ENCODE measurements at regions not wholly inside any gene's neighbourhood (a gene's known extent, or its start where the extent isn't known, plus 50 kb on each side); places are given as distances from the start of the nearest gene placed in this dataset.

- no peaks in the 10 kb centered on the region for H3K27me3 ChIP-seq (ENCODE audit: control insufficient read depth in 3 of 3, insufficient read depth in 3 of 3, low read depth in 1 of 3, low read length in 3 of 3)
- no CpG with 5 or more reads among the region's 1 CpG for WGBS, 2 donors (ENCODE audit: extremely low coverage in 2 of 2, insufficient read length in 2 of 2, insufficient replicate concordance in 1 of 2)
- no peak overlapping the region for H3K23ac ChIP-seq (ENCODE audit: low read depth, low read length, poor library complexity)
- H3K4me1 ChIP-seq (ENCODE audit: control insufficient read depth in 2 of 2, insufficient read depth in 1 of 2, low read depth in 1 of 2, low read length in 2 of 2), result no peaks in the 10 kb centered on the region
- no peak overlapping the region for H2BK120ac ChIP-seq (ENCODE audit: low read depth, low read length)
- H3K9ac ChIP-seq (ENCODE audit: low read depth, low read length, poor library complexity), result no peak overlapping the region
- H4K91ac ChIP-seq (ENCODE audit: low read depth, low read length, poor library complexity), result no peak overlapping the region
- no peaks in the 10 kb centered on the region for H3K36me3 ChIP-seq (replicated peaks in 1 of 2; ENCODE audit: control insufficient read depth in 2 of 2, insufficient read depth in 2 of 2, low read length in 2 of 2)
- no peak overlapping the region for H3K14ac ChIP-seq (ENCODE audit: low read length)
- H3K4me2 ChIP-seq (ENCODE audit: insufficient read depth, low read length, poor library complexity, severe bottlenecking), result no peak overlapping the region
- H3K18ac ChIP-seq (ENCODE audit: low read length), result no peak overlapping the region
- H2BK12ac ChIP-seq (ENCODE audit: low read length), result no peak overlapping the region
- no peak overlapping the region for H2BK5ac ChIP-seq (ENCODE audit: low read length)
- no peak overlapping the region for H3K4ac ChIP-seq (ENCODE audit: low read length)
- H2AFZ ChIP-seq (ENCODE audit: low read length), result no peak overlapping the region
- H2AK5ac ChIP-seq (ENCODE audit: low read depth, low read length), result no peak overlapping the region
- no peak for DNase-seq (ENCODE audit: low spot score)
- H3K9me3 ChIP-seq (replicated peaks in 1 of 2; ENCODE audit: control insufficient read depth in 2 of 2, insufficient read depth in 1 of 2, low read depth in 1 of 2, low read length in 2 of 2), result no peaks in the 10 kb centered on the region
- H2BK15ac ChIP-seq (ENCODE audit: low read length), result no peak overlapping the region
- no peak overlapping the region for H4K8ac ChIP-seq (ENCODE audit: low read depth, low read length)
- H3K79me1 ChIP-seq (ENCODE audit: low read depth, low read length), result no peaks in the 10 kb centered on the region
- H3K4me3 ChIP-seq (ENCODE audit: low read length in 2 of 2), result no peak overlapping the region
- H3K27ac ChIP-seq (replicated peaks; ENCODE audit: low read length), result no peak overlapping the region
These were observed 283.7 kb upstream of the PROK2 start for GRCh38 chr3:72068621-72069020.

- no peak overlapping the region for H4K91ac ChIP-seq (ENCODE audit: low read depth, low read length, poor library complexity)
- no peak overlapping the region for H3K23ac ChIP-seq (ENCODE audit: low read depth, low read length, poor library complexity)
- H3K27me3 ChIP-seq (ENCODE audit: control insufficient read depth in 3 of 3, insufficient read depth in 3 of 3, low read depth in 1 of 3, low read length in 3 of 3), result no peaks in the 10 kb centered on the region
- no peaks in the 10 kb centered on the region for H3K79me1 ChIP-seq (ENCODE audit: low read depth, low read length)
- H2BK120ac ChIP-seq (ENCODE audit: low read depth, low read length), result no peak overlapping the region
- no peaks in the 10 kb centered on the region for H3K4me1 ChIP-seq (ENCODE audit: control insufficient read depth in 2 of 2, insufficient read depth in 1 of 2, low read depth in 1 of 2, low read length in 2 of 2)
- H3K9ac ChIP-seq (ENCODE audit: low read depth, low read length, poor library complexity), result no peak overlapping the region
- no peak overlapping the region for H2BK12ac ChIP-seq (ENCODE audit: low read length)
- no peak overlapping the region for H3K18ac ChIP-seq (ENCODE audit: low read length)
- H3K4ac ChIP-seq (ENCODE audit: low read length), result no peak overlapping the region
- H3K14ac ChIP-seq (ENCODE audit: low read length), result no peak overlapping the region
- no CpG with 5 or more reads among the region's 1 CpG for WGBS, 2 donors (ENCODE audit: extremely low coverage in 2 of 2, insufficient read length in 2 of 2, insufficient replicate concordance in 1 of 2)
- no peak overlapping the region for H2BK15ac ChIP-seq (ENCODE audit: low read length)
- H3K36me3 ChIP-seq (replicated peaks in 1 of 2; ENCODE audit: control insufficient read depth in 2 of 2, insufficient read depth in 2 of 2, low read length in 2 of 2), result no peaks in the 10 kb centered on the region
- H2AK5ac ChIP-seq (ENCODE audit: low read depth, low read length), result no peak overlapping the region
- H3K4me2 ChIP-seq (ENCODE audit: insufficient read depth, low read length, poor library complexity, severe bottlenecking), result no peak overlapping the region
- H3K4me3 ChIP-seq (ENCODE audit: low read length in 2 of 2), result no peak overlapping the region
- H3K27ac ChIP-seq (replicated peaks; ENCODE audit: low read length), result no peak overlapping the region
- H3K9me3 ChIP-seq (replicated peaks in 1 of 2; ENCODE audit: control insufficient read depth in 2 of 2, insufficient read depth in 1 of 2, low read depth in 1 of 2, low read length in 2 of 2), result no peaks in the 10 kb centered on the region
- DNase-seq (ENCODE audit: low spot score), result no peak
- no peak overlapping the region for H2AFZ ChIP-seq (ENCODE audit: low read length)
- no peak overlapping the region for H4K8ac ChIP-seq (ENCODE audit: low read depth, low read length)
- no peak overlapping the region for H2BK5ac ChIP-seq (ENCODE audit: low read length)
These were observed 282.8 kb upstream of the PROK2 start for GRCh38 chr3:72067721-72068120.

GRCh38 chr3:72065872-72066641 lies 281.1 kb upstream of the PROK2 start:
- Histone ChIP-seq H3K4me2 (ENCODE audit: insufficient read depth, low read length, poor library complexity, severe bottlenecking) (no peak overlapping the region), H2BK15ac (ENCODE audit: low read length) (no peak overlapping the region), H3K9me3 (replicated peaks in 1 of 2; ENCODE audit: control insufficient read depth in 2 of 2, insufficient read depth in 1 of 2, low read depth in 1 of 2, low read length in 2 of 2) (no peaks in the 10 kb centered on the region), H3K27me3 (ENCODE audit: control insufficient read depth in 3 of 3, insufficient read depth in 3 of 3, low read depth in 1 of 3, low read length in 3 of 3) (no peaks in the 10 kb centered on the region), H3K14ac (ENCODE audit: low read length) (no peak overlapping the region), H4K8ac (ENCODE audit: low read depth, low read length) (no peak overlapping the region), H3K4me1 (ENCODE audit: control insufficient read depth in 2 of 2, insufficient read depth in 1 of 2, low read depth in 1 of 2, low read length in 2 of 2) (no peaks in the 10 kb centered on the region), H2AFZ (ENCODE audit: low read length) (no peak overlapping the region), H3K9ac (ENCODE audit: low read depth, low read length, poor library complexity) (no peak overlapping the region), H3K27ac (replicated peaks; ENCODE audit: low read length) (no peak overlapping the region), H3K4me3 (ENCODE audit: low read length in 2 of 2) (no peak overlapping the region), H2BK120ac (ENCODE audit: low read depth, low read length) (no peak overlapping the region), H2BK12ac (ENCODE audit: low read length) (no peak overlapping the region), H3K4ac (ENCODE audit: low read length) (no peak overlapping the region), H2BK5ac (ENCODE audit: low read length) (no peak overlapping the region), H3K18ac (ENCODE audit: low read length) (no peak overlapping the region), H3K23ac (ENCODE audit: low read depth, low read length, poor library complexity) (no peak overlapping the region), H4K91ac (ENCODE audit: low read depth, low read length, poor library complexity) (no peak overlapping the region), H3K36me3 (replicated peaks in 1 of 2; ENCODE audit: control insufficient read depth in 2 of 2, insufficient read depth in 2 of 2, low read length in 2 of 2) (no peaks in the 10 kb centered on the region), H2AK5ac (ENCODE audit: low read depth, low read length) (no peak overlapping the region), H3K79me1 (ENCODE audit: low read depth, low read length) (no peaks in the 10 kb centered on the region)
- no peak for DNase-seq (ENCODE audit: low spot score)
- no CpG with 5 or more reads among the region's 5 CpGs for WGBS, 2 donors (ENCODE audit: extremely low coverage in 2 of 2, insufficient read length in 2 of 2, insufficient replicate concordance in 1 of 2)

- H3K9ac ChIP-seq (ENCODE audit: low read depth, low read length, poor library complexity), result no peak overlapping the region
- no peak overlapping the region for H3K4ac ChIP-seq (ENCODE audit: low read length)
- no peak overlapping the region for H2BK12ac ChIP-seq (ENCODE audit: low read length)
- no peak overlapping the region for H3K14ac ChIP-seq (ENCODE audit: low read length)
- H3K79me1 ChIP-seq (ENCODE audit: low read depth, low read length), result no peaks in the 10 kb centered on the region
- no peak overlapping the region for H3K4me3 ChIP-seq (ENCODE audit: low read length in 2 of 2)
- H3K27me3 ChIP-seq (ENCODE audit: control insufficient read depth in 3 of 3, insufficient read depth in 3 of 3, low read depth in 1 of 3, low read length in 3 of 3), result no peaks in the 10 kb centered on the region
- no peak overlapping the region for H3K18ac ChIP-seq (ENCODE audit: low read length)
- no peaks in the 10 kb centered on the region for H3K36me3 ChIP-seq (replicated peaks in 1 of 2; ENCODE audit: control insufficient read depth in 2 of 2, insufficient read depth in 2 of 2, low read length in 2 of 2)
- H3K4me1 ChIP-seq (ENCODE audit: control insufficient read depth in 2 of 2, insufficient read depth in 1 of 2, low read depth in 1 of 2, low read length in 2 of 2), result no peaks in the 10 kb centered on the region
- H2BK15ac ChIP-seq (ENCODE audit: low read length), result no peak overlapping the region
- no peak overlapping the region for H4K91ac ChIP-seq (ENCODE audit: low read depth, low read length, poor library complexity)
- no peaks in the 10 kb centered on the region for H3K9me3 ChIP-seq (replicated peaks in 1 of 2; ENCODE audit: control insufficient read depth in 2 of 2, insufficient read depth in 1 of 2, low read depth in 1 of 2, low read length in 2 of 2)
- no peak overlapping the region for H2BK5ac ChIP-seq (ENCODE audit: low read length)
- H2AK5ac ChIP-seq (ENCODE audit: low read depth, low read length), result no peak overlapping the region
- no peak overlapping the region for H3K23ac ChIP-seq (ENCODE audit: low read depth, low read length, poor library complexity)
- H2BK120ac ChIP-seq (ENCODE audit: low read depth, low read length), result no peak overlapping the region
- no peak for DNase-seq (ENCODE audit: low spot score)
- H4K8ac ChIP-seq (ENCODE audit: low read depth, low read length), result no peak overlapping the region
- no peak overlapping the region for H3K4me2 ChIP-seq (ENCODE audit: insufficient read depth, low read length, poor library complexity, severe bottlenecking)
- H2AFZ ChIP-seq (ENCODE audit: low read length), result no peak overlapping the region
- no CpG with 5 or more reads among the region's 1 CpG for WGBS, 2 donors (ENCODE audit: extremely low coverage in 2 of 2, insufficient read length in 2 of 2, insufficient replicate concordance in 1 of 2)
- H3K27ac ChIP-seq (replicated peaks; ENCODE audit: low read length), result no peak overlapping the region
These were observed 280.3 kb upstream of the PROK2 start for GRCh38 chr3:72065236-72065635.

All from neuronal stem cell (in vitro differentiated cells).